Osteoblast (primary cell): ENCODE measurements at regions not wholly inside any gene's neighbourhood (a gene's known extent, or its start where the extent isn't known, plus 50 kb on each side); places are given as distances from the start of the nearest gene placed in this dataset.

Source experiments
- DNase-seq: peaks from one replicate; pipeline ENCODE4 v3.0.0; 2011; ENCODE audit warnings: low spot score, mixed read lengths; ENCODE audit not compliant: insufficient read length; ENCODE audit errors: missing footprints
- H2AFZ ChIP-seq: 2 replicates; pipeline ENCODE4 v1.6.0; 2011; ENCODE audit warnings: mild to moderate bottlenecking, low read length
- H3K27ac ChIP-seq: 2 replicates; pipeline ENCODE4 v1.5.1; 2011; ENCODE audit warnings: mild to moderate bottlenecking, low read depth, low read length, moderate library complexity
- H3K27me3 ChIP-seq: 2 replicates; pipeline ENCODE4 v1.6.0; 2012; ENCODE audit warnings: mild to moderate bottlenecking, control low read depth, inconsistent platforms, low read length, moderate library complexity; ENCODE audit not compliant: insufficient read depth
- H3K36me3 ChIP-seq: 2 replicates; pipeline ENCODE4 v1.5.1; 2011; ENCODE audit warnings: mild to moderate bottlenecking, low read length, control low read depth, moderate library complexity; ENCODE audit not compliant: insufficient read depth
- H3K4me1 ChIP-seq: 2 replicates; pipeline ENCODE4 v1.5.1; 2011; ENCODE audit warnings: mild to moderate bottlenecking, low read length, control low read depth, moderate library complexity; ENCODE audit not compliant: insufficient read depth
- H3K4me2 ChIP-seq: 2 replicates; pipeline ENCODE4 v1.6.0; 2011; ENCODE audit warnings: mild to moderate bottlenecking, low read length; ENCODE audit not compliant: insufficient read depth
- H3K4me3 ChIP-seq: fragments of 200-600 bp; sonication (generic); 3 replicates; pipeline ENCODE4 v1.5.1; 2012; ENCODE audit warnings: mild to moderate bottlenecking, low read length, inconsistent platforms; ENCODE audit not compliant: insufficient read depth
- H3K79me2 ChIP-seq: 2 replicates; pipeline ENCODE4 v1.6.0; 2012; ENCODE audit warnings: mild to moderate bottlenecking, low read length, control low read depth, inconsistent platforms; ENCODE audit not compliant: insufficient read depth
- H3K9me3 ChIP-seq: 2 replicates; pipeline ENCODE4 v1.5.1; 2011; ENCODE audit warnings: low read depth, low read length, control low read depth
- H4K20me1 ChIP-seq: 2 replicates; pipeline ENCODE4 v1.6.0; 2012; ENCODE audit warnings: mild to moderate bottlenecking, low read length, control low read depth; ENCODE audit not compliant: insufficient read depth
- TF ChIP-seq, protein P1 (sequence below): IDR thresholded peaks from 2 replicates; pipeline ENCODE4 v1.5.1; 2011; ENCODE audit warnings: mild to moderate bottlenecking, low read depth, low read length, moderate library complexity; ENCODE audit errors: extremely low read depth

DNA sequence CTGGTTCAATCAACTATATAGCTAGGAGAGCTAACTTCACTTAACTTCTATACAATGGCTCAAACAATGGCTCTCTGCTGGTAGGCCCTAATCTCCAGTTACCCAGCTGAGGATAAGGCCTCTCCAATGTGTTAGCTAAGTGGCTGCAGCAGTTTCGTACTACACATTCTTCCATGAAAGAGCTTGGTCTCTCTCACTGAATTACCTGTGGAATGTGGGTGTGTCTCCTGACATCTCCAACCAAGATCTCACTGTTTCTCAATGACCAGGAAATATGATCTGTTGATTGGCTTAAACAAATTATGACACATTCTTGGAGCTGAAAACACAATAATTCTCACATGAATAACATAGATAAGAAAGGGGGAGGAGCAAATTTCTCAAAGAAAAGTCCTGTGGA, 169.8 kb upstream of the ROBO1 start:
- Histone ChIP-seq H3K4me3 (no peak overlapping the region), H3K79me2 (no peaks in the 10 kb centered on the region), H3K36me3 (no peaks in the 10 kb centered on the region), H3K27me3 (no peaks in the 10 kb centered on the region), H3K4me2 (no peak overlapping the region), H3K27ac (no peak overlapping the region), H2AFZ (no peak overlapping the region), H3K9me3 (peaks cover 2% of the 10 kb centered on the region), H4K20me1 (no peaks in the 10 kb centered on the region), H3K4me1 (no peaks in the 10 kb centered on the region)
- no peak for DNase-seq
- TF ChIP-seq, protein P1, sequence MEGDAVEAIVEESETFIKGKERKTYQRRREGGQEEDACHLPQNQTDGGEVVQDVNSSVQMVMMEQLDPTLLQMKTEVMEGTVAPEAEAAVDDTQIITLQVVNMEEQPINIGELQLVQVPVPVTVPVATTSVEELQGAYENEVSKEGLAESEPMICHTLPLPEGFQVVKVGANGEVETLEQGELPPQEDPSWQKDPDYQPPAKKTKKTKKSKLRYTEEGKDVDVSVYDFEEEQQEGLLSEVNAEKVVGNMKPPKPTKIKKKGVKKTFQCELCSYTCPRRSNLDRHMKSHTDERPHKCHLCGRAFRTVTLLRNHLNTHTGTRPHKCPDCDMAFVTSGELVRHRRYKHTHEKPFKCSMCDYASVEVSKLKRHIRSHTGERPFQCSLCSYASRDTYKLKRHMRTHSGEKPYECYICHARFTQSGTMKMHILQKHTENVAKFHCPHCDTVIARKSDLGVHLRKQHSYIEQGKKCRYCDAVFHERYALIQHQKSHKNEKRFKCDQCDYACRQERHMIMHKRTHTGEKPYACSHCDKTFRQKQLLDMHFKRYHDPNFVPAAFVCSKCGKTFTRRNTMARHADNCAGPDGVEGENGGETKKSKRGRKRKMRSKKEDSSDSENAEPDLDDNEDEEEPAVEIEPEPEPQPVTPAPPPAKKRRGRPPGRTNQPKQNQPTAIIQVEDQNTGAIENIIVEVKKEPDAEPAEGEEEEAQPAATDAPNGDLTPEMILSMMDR, result no peak

DNA sequence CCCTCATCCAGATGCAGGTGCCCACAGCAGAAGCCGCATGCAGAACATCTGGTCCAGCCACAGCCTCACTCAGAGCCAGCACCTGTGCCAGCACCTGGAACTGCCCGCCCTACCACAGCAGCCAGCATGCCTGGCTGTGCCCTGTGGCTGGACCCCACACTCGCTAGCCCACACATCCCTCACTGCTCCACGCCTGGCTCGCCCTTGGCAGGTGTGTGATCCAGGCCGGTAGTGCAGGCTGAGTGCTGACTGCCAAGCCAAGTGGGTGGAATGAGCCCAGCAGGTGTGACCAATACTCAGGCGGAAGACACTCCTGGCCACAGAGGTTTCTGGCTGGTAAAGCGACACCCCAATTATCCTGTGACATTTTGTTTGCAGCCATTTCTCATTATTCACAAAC, 162.4 kb upstream of the ROBO1 start:
- no peak overlapping the region for H3K4me2 ChIP-seq
- H2AFZ ChIP-seq, result no peak overlapping the region
- TF ChIP-seq, protein P1, result no peak
- H3K9me3 ChIP-seq, result peaks cover 6% of the 10 kb centered on the region
- DNase-seq, result no peak
- no peak overlapping the region for H3K27ac ChIP-seq
- H3K4me3 ChIP-seq, result no peak overlapping the region
- H3K79me2 ChIP-seq, result no peaks in the 10 kb centered on the region
- no peaks in the 10 kb centered on the region for H4K20me1 ChIP-seq
- no peaks in the 10 kb centered on the region for H3K27me3 ChIP-seq
- no peaks in the 10 kb centered on the region for H3K4me1 ChIP-seq
- H3K36me3 ChIP-seq, result no peaks in the 10 kb centered on the region

DNA sequence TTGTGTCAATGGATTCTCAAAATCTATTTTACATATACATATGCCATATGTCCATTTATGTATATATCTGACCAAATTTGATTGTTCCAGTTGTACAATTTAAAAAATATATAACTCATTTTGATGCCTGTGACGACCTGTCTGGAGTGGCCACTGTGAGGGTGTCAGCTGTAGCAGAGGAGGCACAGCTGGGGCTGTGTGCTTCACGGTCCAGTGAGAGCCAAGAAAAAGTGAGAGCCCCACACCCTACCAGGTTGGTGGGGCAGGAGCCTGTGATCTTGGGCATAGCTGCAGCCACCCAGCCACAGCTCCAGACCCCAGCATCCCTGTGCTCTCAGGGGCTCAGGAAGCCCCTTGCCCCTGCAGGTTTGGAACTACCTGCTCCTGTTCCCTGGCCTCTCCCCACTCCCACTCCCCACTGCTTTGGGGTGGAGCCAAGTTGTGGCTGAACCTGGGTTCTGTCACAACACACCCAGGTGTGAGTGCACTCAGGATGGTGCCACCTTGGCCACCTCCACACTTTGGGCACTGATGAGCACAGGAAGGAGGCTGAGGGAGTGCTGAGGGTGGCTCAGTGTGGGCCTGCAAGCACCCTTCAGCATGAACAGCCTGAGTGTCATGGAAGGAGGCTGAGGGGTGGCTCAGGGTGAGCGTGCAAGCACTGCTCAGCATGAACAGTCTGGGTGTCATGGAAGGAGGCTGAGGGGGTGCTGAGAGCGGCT, 161.1 kb upstream of the ROBO1 start:
- Histone ChIP-seq H3K27ac (no peak overlapping the region), H3K4me3 (no peak overlapping the region), H3K27me3 (no peaks in the 10 kb centered on the region), H3K79me2 (no peaks in the 10 kb centered on the region), H2AFZ (no peak overlapping the region), H3K4me1 (no peaks in the 10 kb centered on the region), H3K36me3 (no peaks in the 10 kb centered on the region), H4K20me1 (no peaks in the 10 kb centered on the region), H3K4me2 (no peak overlapping the region), H3K9me3 (peaks cover 4% of the 10 kb centered on the region)
- TF ChIP-seq, protein P1, result no peak
- no peak for DNase-seq

DNA sequence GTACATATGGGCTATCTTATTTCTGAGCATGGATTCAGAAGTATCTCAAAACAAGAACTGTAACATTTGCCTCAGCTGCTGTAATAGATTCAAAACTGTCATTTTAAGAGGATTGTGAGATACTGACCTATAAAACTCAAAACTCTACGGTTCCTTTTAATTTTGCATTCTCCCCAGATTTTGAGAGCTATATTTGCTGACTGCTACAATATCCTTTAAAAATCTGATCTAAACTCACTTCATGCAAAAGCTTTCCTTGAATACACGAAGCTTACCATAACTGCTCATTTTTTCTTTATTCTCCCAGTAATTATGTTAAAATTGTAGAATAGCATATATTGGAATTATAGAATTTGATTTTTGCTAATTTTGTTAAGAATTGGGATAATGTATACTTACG, 158.7 kb upstream of the ROBO1 start:
- H3K4me1 ChIP-seq, result no peaks in the 10 kb centered on the region
- no peak overlapping the region for H3K4me2 ChIP-seq
- TF ChIP-seq, protein P1, result no peak
- H3K27me3 ChIP-seq, result no peaks in the 10 kb centered on the region
- no peaks in the 10 kb centered on the region for H3K79me2 ChIP-seq
- H3K27ac ChIP-seq, result no peak overlapping the region
- H3K36me3 ChIP-seq, result no peaks in the 10 kb centered on the region
- H3K9me3 ChIP-seq, result peaks cover 4% of the 10 kb centered on the region
- H4K20me1 ChIP-seq, result no peaks in the 10 kb centered on the region
- no peak for DNase-seq
- H2AFZ ChIP-seq, result no peak overlapping the region
- H3K4me3 ChIP-seq, result no peak overlapping the region
